SU-DHL-6 (cell line): ENCODE measurements at regions not wholly inside any gene's neighbourhood (a gene's known extent, or its start where the extent isn't known, plus 50 kb on each side); places are given as distances from the start of the nearest gene placed in this dataset.

ENCODE experiments used
- H2AFZ ChIP-seq: fragments of 200-600 bp; sonication (generic); 2 replicates; pipeline ENCODE4 v1.6.1; 2014; ENCODE audit warnings: low read depth, mild to moderate bottlenecking, moderate library complexity, mixed read lengths, antibody characterized with exemption, low read length; ENCODE audit not compliant: severe bottlenecking
- H3F3A ChIP-seq: fragments of 200-600 bp; shearing (Covaris generic); 2 replicates; pipeline ENCODE4 v1.6.0; 2016; ENCODE audit warnings: antibody characterized with exemption, mild to moderate bottlenecking; ENCODE audit not compliant: insufficient read depth
- H3K27ac ChIP-seq: fragments of 200-600 bp; sonication (generic); 2 replicates; pipeline ENCODE4 v1.5.1; 2016; ENCODE audit warnings: low read depth, mild to moderate bottlenecking, low read length, moderate library complexity, mixed read lengths
- H3K27me3 ChIP-seq: fragments of 200-600 bp; sonication (generic), shearing (Covaris generic); 2 replicates; pipeline ENCODE4 v1.6.0; 2014; ENCODE audit warnings: mild to moderate bottlenecking, low read length
- H3K36me3 ChIP-seq: fragments of 200-600 bp; sonication (generic); 2 replicates; pipeline ENCODE4 v1.6.1; 2014; ENCODE audit warnings: mild to moderate bottlenecking, low read length, mixed read lengths
- H3K4me2 ChIP-seq: fragments of 300-600, 200-600 bp; shearing (Covaris generic), sonication (generic); 2 replicates; pipeline ENCODE4 v1.6.0; 2014; ENCODE audit warnings: low read length, low read depth, mild to moderate bottlenecking; ENCODE audit not compliant: poor library complexity, severe bottlenecking
- H3K4me3 ChIP-seq: fragments of 200-600 bp; sonication (generic); 2 replicates; pipeline ENCODE4 v1.5.1; 2014; ENCODE audit warnings: antibody characterized with exemption, low read length, mild to moderate bottlenecking, mixed read lengths; ENCODE audit not compliant: insufficient read depth, poor library complexity, severe bottlenecking
- H3K79me2 ChIP-seq: fragments of 200-600 bp; sonication (generic); 2 replicates; pipeline ENCODE4 v1.6.1; 2014; ENCODE audit warnings: mild to moderate bottlenecking, low read length, moderate library complexity; ENCODE audit not compliant: insufficient read depth
- H3K9ac ChIP-seq: fragments of 200-600 bp; sonication (generic); 2 replicates; pipeline ENCODE4 v1.7.0; 2014; ENCODE audit warnings: mild to moderate bottlenecking, low read length
- H3K9me2 ChIP-seq: fragments of 200-600 bp; sonication (generic); replicated peaks from 2 replicates; pipeline ENCODE4 v1.6.1; 2014; ENCODE audit warnings: low read length; ENCODE audit not compliant: insufficient read depth
- H3K9me3 ChIP-seq: fragments of 200-600 bp; sonication (generic); 2 replicates; pipeline ENCODE4 v1.6.1; 2014; ENCODE audit warnings: low read length, mixed read lengths; ENCODE audit not compliant: insufficient read depth
- H4K20me1 ChIP-seq: fragments of 200-600 bp; sonication (generic); 2 replicates; pipeline ENCODE4 v1.6.1; 2014; ENCODE audit warnings: low read depth, mild to moderate bottlenecking, antibody characterized with exemption, low read length, moderate library complexity, mixed read lengths
- EZH2phosphoT487 ChIP-seq: fragments of 200-600 bp; sonication (generic), shearing (Covaris generic); conservative IDR thresholded peaks from 2 replicates; pipeline ENCODE4 v1.6.1; 2018; ENCODE audit warnings: mild to moderate bottlenecking, antibody characterized with exemption, low read length, moderate library complexity, mixed read lengths
- TF ChIP-seq, protein P1 (sequence below): fragments of 200-600 bp; sonication (generic); IDR thresholded peaks from one replicate; pipeline ENCODE4 v1.5.1; 2017; ENCODE audit warnings: antibody characterized with exemption, mild to moderate bottlenecking, low read length, moderate library complexity; ENCODE audit not compliant: insufficient read depth, poor library complexity, severe bottlenecking

DNA sequence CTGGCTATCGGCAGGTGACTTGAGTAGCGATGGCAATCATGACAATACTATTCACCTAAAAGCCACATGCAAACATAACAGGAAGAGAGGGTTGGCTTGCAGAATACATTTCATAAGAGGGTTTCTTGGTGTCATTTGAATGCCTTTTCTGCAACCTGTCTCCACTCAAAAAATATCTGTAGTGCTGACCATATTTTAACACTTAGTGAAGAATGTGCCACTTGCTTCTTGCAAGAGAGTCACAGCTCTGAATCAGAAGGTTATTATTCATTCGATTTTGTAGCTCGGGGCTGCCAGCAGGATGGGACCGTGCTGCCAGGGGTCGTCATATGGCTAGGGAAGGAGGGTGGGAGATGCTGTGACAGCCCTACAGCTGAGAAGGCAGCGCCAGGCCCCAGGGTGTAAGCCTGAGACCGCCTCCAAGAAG, 152.0 kb upstream of the PITRM1 start:
- Histone ChIP-seq H4K20me1 (no peaks in the 10 kb centered on the region), H3K9ac (no peak overlapping the region), H3K9me2 (no peaks in the 10 kb centered on the region), H3K9me3 (no peaks in the 10 kb centered on the region), H3K79me2 (no peaks in the 10 kb centered on the region), H3K4me2 (no peak overlapping the region), H3F3A (no peaks in the 10 kb centered on the region), H3K27ac (no peak overlapping the region), H3K36me3 (no peaks in the 10 kb centered on the region), H2AFZ (no peak overlapping the region), H3K27me3 (no peaks in the 10 kb centered on the region), H3K4me3 (no peak overlapping the region)
- no peak for TF ChIP-seq EZH2phosphoT487
- TF ChIP-seq, protein P1, sequence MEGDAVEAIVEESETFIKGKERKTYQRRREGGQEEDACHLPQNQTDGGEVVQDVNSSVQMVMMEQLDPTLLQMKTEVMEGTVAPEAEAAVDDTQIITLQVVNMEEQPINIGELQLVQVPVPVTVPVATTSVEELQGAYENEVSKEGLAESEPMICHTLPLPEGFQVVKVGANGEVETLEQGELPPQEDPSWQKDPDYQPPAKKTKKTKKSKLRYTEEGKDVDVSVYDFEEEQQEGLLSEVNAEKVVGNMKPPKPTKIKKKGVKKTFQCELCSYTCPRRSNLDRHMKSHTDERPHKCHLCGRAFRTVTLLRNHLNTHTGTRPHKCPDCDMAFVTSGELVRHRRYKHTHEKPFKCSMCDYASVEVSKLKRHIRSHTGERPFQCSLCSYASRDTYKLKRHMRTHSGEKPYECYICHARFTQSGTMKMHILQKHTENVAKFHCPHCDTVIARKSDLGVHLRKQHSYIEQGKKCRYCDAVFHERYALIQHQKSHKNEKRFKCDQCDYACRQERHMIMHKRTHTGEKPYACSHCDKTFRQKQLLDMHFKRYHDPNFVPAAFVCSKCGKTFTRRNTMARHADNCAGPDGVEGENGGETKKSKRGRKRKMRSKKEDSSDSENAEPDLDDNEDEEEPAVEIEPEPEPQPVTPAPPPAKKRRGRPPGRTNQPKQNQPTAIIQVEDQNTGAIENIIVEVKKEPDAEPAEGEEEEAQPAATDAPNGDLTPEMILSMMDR, result no peak

DNA sequence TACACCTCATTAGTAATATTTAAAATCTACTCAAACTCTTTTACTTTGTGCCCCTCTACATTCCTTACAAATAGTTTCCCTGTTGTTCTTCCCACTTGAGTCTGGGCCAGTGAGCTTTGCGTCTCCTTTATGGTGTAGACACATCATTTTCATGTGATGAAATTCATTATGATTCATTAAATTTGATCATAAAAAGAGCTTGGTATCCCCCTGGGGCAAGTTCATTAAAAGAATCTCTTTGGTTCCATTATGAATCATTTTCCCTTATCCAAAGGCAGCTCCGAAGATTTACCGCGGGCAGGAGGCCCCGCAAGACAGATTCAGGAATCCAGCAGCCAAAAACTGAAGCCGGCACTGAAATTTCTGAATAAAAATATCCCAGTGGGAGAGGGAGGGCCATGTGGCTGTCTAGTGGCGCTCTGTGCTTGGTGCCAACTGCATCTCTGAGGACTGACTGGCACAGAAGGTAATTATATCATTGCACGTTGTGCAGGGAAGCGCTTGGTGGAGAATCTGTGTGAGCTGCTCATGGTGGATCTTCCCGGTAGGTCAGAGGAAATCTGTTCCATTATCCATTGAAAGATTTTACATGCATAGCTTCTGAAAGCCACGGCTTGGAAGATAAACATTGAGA, 151.4 kb upstream of the PITRM1 start:
- H3K4me3 ChIP-seq, result no peak overlapping the region
- H3K9me2 ChIP-seq, result no peaks in the 10 kb centered on the region
- TF ChIP-seq EZH2phosphoT487, result no peak
- TF ChIP-seq, protein P1, result no peak
- no peaks in the 10 kb centered on the region for H3F3A ChIP-seq
- no peaks in the 10 kb centered on the region for H4K20me1 ChIP-seq
- H3K4me2 ChIP-seq, result no peak overlapping the region
- no peaks in the 10 kb centered on the region for H3K27me3 ChIP-seq
- H3K79me2 ChIP-seq, result no peaks in the 10 kb centered on the region
- H3K9me3 ChIP-seq, result no peaks in the 10 kb centered on the region
- no peaks in the 10 kb centered on the region for H3K36me3 ChIP-seq
- no peak overlapping the region for H3K9ac ChIP-seq
- no peak overlapping the region for H2AFZ ChIP-seq
- H3K27ac ChIP-seq, result no peak overlapping the region

DNA sequence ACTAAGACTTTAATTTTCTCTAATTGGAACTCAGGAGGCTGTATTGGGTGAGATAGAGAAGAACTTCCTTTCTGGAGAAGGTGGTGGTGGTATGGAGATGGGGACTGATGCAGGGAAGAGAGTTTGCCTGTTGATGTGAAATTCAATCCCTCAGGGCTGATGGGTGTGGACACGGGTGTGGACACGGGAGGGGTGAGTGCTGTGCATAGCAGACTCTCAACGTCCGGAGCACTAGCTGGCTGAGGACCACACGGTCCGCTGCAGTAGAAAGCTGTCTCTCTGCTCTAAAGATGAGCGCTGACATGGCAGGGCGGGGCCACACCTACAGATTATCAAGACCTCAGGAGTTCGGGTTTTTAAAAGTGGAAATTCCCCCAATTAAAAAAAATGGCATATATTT, 148.5 kb upstream of the PITRM1 start:
- Histone ChIP-seq H3F3A (no peaks in the 10 kb centered on the region), H2AFZ (no peak overlapping the region), H3K4me2 (no peak overlapping the region), H4K20me1 (no peaks in the 10 kb centered on the region), H3K4me3 (no peak overlapping the region), H3K79me2 (no peaks in the 10 kb centered on the region), H3K27ac (no peak overlapping the region), H3K9me2 (no peaks in the 10 kb centered on the region), H3K36me3 (no peaks in the 10 kb centered on the region), H3K9ac (no peak overlapping the region), H3K27me3 (no peaks in the 10 kb centered on the region), H3K9me3 (no peaks in the 10 kb centered on the region)
- TF ChIP-seq EZH2phosphoT487, result no peak
- TF ChIP-seq, protein P1, result no peak
